Right ventricle myocardium inferior (tissue), 1 donor: ENCODE measurements at regions not wholly inside any gene's neighbourhood (a gene's known extent, or its start where the extent isn't known, plus 50 kb on each side); places are given as distances from the start of the nearest gene placed in this dataset.
"Not testable (repeated sequence)": the region's sequence is repeated elsewhere in the genome, so short reads cannot be mapped to it uniquely, and the experiment has no call there.

Experiments
- ATAC-seq: fragments of 200-7000 bp; cut with Tn5 transposase; one replicate; pipeline ENCODE4 v1.9.1; 2020; ENCODE audit warnings: mild to moderate bottlenecking, moderate library complexity
- DNase-seq: peaks from one replicate; pipeline ENCODE4 v3.0.0; 2021; ENCODE audit errors: missing footprints
- intact Hi-C: fragments of 100-400 bp; cut with DNase I; formaldehyde crosslinking; loops from one replicate; pipeline ENCODE4 v1.11.0; 2022
- donor health status: DM: no; HTN: yes; CAD: no; lungs with severe emphysema.

- intact Hi-C loops = no loop called here
- ATAC-seq (no peak), DNase-seq (no peak)
These were observed 172.4 kb downstream of the CNTN3 start for GRCh38 chr3:74442068-74442467.

- no peak for DNase-seq
- intact Hi-C loops = no loop called here
- ATAC-seq = no peak
These were observed 178.3 kb downstream of the CNTN3 start for GRCh38 chr3:74436184-74436583.

GRCh38 chr3:74435631-74436030, 178.8 kb downstream of the CNTN3 start:
- ATAC-seq (no peak), DNase-seq (no peak)
- intact Hi-C loops = no loop called here

- no peak for ATAC-seq
- intact Hi-C loops = no loop called here
- DNase-seq = no peak
These were observed 180.1 kb downstream of the CNTN3 start for GRCh38 chr3:74434406-74434805.

- intact Hi-C loops = no loop called here
- ATAC-seq = no peak
- DNase-seq = no peak
These were observed 187.9 kb downstream of the CNTN3 start for GRCh38 chr3:74426571-74426970.

GRCh38 chr3:74423867-74424266, 190.6 kb downstream of the CNTN3 start:
- no peak for ATAC-seq
- DNase-seq = no peak
- intact Hi-C loops = no loop called here

- ATAC-seq = no peak
- intact Hi-C loops = no loop called here
- DNase-seq = no peak
These were observed 193.8 kb downstream of the CNTN3 start for GRCh38 chr3:74420538-74421124.

GRCh38 chr3:74415731-74416130, 198.7 kb downstream of the CNTN3 start:
- no peak for DNase-seq
- no peak for ATAC-seq
- intact Hi-C loops = no loop called here

GRCh38 chr3:74413547-74414241, 200.8 kb downstream of the CNTN3 start:
- intact Hi-C loops = no loop called here
- ATAC-seq (no peak), DNase-seq (no peak)

- ATAC-seq (no peak), DNase-seq (no peak)
- intact Hi-C loops = no loop called here
These were observed 204.1 kb downstream of the CNTN3 start for GRCh38 chr3:74410276-74410941.

GRCh38 chr3:74409066-74409465, 205.4 kb downstream of the CNTN3 start:
- no peak for ATAC-seq
- intact Hi-C loops = no loop called here
- no peak for DNase-seq

- intact Hi-C loops = no loop called here
- ATAC-seq (no peak), DNase-seq (no peak)
These were observed 211.2 kb downstream of the CNTN3 start for GRCh38 chr3:74403307-74403706.

GRCh38 chr3:74402821-74403220, 211.6 kb downstream of the CNTN3 start:
- DNase-seq (no peak), ATAC-seq (no peak)
- intact Hi-C loops = no loop called here

- DNase-seq = no peak
- ATAC-seq = no peak
- intact Hi-C loops = no loop called here
These were observed 221.0 kb downstream of the CNTN3 start for GRCh38 chr3:74393426-74393825.

GRCh38 chr3:74390121-74390877, 224.2 kb downstream of the CNTN3 start:
- DNase-seq = no peak
- ATAC-seq = no peak
- intact Hi-C loops = no loop called here

GRCh38 chr3:74387111-74387735, 227.2 kb downstream of the CNTN3 start:
- ATAC-seq = no peak
- intact Hi-C loops = no loop called here
- DNase-seq = no peak

- no peak for DNase-seq
- intact Hi-C loops = no loop called here
These were observed 230.3 kb downstream of the CNTN3 start for GRCh38 chr3:74384159-74384558.

GRCh38 chr3:74377669-74378068, 236.8 kb downstream of the CNTN3 start:
- DNase-seq (no peak), ATAC-seq (no peak)
- intact Hi-C loops = no loop called here

More at GRCh38 chr3:74384159-74384558, 230.3 kb downstream of the CNTN3 start:
- ATAC-seq = no peak

GRCh38 chr3:74376323-74376722, 238.1 kb downstream of the CNTN3 start:
- intact Hi-C loops, DNase-seq, ATAC-seq: not testable (repeated sequence)
